Left hindlimb (tissue), 1 donor: ENCODE measurements at regions not wholly inside any gene's neighbourhood (a gene's known extent, or its start where the extent isn't known, plus 50 kb on each side); places are given as distances from the start of the nearest gene placed in this dataset.

Experiments used
- DNase-seq: peaks from one replicate; pipeline ENCODE4 v3.0.0-alpha.2; 2018

DNA sequence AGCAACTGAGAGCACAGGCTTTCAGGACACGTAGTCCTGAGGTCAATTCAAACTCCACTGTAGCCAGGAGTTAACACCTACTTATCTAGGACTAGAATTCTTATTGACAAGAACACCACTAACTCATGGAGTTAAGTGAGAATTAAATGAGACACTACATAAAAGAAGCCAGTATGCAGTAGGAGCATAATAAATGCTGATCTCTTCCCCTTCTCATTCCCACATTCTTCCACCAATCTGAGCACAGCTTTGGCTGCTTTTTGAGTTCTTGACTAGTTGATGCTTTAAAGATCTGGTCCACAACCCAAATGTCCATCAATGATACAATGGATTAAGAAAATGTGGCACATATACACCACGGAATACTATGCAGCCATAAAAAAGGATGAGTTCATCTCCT, 55.2 kb downstream of the TTC32 start:
- no peak for DNase-seq

DNA sequence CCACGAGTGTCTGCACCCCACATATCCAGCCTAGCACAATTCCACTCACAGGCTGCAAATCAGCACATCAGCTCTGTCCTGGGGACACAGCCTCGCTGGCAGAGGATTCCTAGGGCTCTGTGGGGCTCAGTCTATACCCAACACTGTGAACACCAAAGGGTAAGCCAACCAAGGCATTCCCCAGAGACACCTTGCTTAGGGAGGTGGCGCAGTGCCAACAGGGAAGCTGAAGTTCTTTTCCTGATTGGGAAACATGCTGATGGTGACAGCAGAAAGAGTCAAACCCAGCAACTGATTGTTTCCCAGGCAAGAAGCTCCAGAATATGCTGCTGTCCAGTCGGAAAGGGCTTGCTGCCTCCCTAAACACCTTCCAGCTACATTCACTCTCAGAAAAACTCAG, 55.8 kb downstream of the TTC32 start:
- no peak for DNase-seq

GRCh38 chr2:19845323-19845920, 56.4 kb downstream of the TTC32 start:
- no peak for DNase-seq

GRCh38 chr2:19844750-19845149, 57.0 kb downstream of the TTC32 start:
- DNase-seq, result no peak

- DNase-seq, result no peak
Measured at GRCh38 chr2:19843992-19844515, 57.7 kb downstream of the TTC32 start.

DNA sequence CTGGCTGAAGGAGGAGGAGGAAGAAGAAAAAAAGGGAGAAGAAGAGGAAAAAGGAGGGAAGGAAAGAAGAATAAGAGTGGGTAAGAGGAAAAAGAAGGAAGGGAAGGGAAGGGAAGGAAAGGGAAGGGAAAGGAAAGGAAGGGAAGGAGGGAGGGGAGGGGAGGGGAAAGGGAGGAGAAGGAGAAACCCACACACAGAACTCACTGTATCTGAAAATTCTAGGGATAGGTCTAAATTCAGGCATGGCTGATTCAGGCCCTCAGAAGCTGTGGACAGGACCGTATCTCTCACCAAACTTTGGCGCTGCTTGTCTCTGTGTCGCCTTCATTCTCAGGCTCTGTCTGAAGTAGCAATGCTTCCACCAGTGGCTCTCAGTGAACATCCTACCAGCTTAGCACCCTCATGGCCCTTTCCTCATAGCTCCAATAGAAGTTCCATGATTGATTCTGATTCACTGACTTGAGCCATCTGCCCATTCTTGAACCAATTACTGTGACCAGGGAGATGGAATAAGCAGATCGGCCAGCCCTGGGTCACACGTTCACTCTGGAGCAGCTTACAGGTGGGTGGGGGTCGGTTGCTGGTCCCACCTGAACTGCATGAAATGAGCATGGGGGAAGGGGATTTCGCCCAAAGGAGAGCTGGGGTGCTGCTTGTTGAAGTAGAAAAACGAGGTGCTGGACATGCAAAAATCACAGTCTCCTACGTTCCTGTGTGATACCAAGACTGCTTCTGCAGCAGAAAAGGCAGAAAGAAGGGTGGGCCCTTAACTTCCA, 59.7 kb downstream of the TTC32 start:
- DNase-seq, result no peak

- DNase-seq, result no peak
Measured at GRCh38 chr2:19839438-19839837, 62.3 kb downstream of the TTC32 start.

GRCh38 chr2:19838616-19839015, 63.2 kb downstream of the TTC32 start:
- no peak for DNase-seq

- no peak for DNase-seq
Measured at GRCh38 chr2:19837235-19837766, 64.5 kb downstream of the TTC32 start.

GRCh38 chr2:19835781-19836281, 66.0 kb downstream of the TTC32 start:
- DNase-seq, result no peak

GRCh38 chr2:19833978-19834377, 67.8 kb downstream of the TTC32 start:
- no peak for DNase-seq

GRCh38 chr2:19829672-19830071, 72.1 kb downstream of the TTC32 start:
- no peak for DNase-seq

DNA sequence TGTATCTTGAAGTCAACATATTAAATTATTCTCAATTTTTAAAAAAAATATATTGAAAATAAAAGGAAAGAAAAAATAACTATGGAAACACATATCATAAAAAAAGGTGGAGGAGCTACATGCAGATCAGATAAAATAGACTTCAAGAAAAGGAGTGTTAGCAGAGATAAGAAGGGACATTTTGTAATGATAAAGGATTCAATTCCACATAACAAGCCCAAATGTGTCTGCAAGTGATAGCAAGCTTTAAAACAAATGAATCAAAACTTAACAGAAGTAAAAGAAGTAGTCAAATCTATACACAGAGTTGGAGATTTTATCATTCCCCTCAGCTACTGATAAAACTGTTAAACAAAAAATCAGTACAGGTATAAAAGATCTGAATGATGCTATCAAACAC, 74.9 kb downstream of the TTC32 start:
- DNase-seq, result no peak

DNA sequence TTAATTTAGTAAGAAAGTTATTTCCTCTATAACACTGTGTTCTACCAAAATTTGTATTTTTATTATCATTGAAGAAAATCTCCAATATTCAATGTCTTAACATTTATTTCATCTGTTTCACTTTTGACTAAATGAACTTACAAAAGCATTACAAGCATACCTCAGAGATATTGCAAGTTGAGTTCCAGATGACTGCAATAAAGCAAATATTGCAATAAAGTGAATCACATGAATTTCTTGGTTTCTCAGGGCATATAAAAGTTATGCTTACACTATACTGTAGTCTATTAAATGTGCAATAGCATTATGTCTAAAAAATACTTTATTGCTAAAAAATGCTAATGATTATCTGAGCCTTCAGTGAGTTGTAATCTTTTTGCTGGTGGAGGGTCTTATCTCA, 78.3 kb downstream of the TTC32 start:
- DNase-seq, result no peak

DNA sequence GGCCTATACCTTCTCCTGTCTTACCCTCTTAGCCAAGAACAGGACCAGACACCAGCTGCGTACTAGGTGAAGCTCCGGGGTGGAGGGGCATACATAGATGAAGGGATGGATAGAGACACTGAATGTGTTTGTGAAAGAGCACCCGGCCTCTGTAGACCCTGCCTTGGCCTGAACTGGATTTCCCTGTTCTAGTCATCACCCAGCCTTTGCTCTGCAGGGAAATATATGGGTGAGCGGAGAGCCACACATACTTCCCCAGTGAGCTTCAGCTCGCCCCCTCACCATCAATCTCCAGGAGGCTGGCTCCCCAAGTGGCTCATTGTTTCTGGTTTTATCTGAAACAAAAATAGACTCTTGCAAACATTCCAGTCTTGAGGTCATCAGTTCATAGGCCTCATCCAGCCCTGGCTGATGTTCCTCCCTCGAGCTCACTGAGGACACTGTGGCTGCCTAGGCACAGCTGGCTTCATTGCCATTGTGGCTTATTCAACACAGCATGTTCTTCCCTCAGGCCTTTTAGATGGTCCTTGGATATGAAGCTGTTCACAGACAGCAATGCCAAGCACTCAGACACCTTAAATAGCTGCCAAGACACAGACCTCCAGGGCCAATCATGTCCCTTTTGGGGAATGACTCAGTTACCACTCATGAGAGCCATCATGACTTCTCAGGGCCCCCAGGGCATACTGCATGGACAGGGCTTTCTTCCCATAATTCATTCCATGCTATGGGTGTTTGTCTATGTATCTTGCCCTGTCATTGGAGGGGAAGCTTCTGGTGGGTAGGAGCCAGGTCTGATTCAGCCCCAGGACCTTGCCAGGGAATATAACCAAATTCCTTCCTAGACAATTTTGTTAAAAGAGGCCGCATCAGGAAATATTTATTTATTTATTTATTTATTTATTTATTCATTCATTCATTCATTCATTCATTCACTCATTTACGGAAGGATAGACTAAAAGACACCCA, 82.4 kb downstream of the TTC32 start:
- no peak for DNase-seq

DNA sequence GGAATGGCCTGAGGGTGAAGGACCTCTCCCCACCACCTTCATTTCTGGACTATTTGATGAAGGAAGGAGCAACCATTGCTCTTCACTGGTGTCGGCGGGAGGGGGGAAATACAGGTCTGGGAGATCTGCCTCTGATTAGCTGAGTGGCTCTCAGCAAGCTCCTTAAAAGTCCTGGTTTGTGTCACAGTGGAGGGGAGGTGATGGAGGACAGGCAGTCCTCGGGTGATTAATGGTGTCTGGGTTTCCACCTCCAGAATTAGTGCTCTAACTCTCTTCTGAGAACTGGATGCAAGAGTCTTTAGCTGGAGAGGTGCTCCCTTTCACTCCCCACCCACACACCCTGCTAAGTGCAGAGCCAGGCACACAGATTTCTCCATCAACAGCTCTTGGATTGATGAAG, 83.2 kb downstream of the TTC32 start:
- DNase-seq, result no peak

DNA sequence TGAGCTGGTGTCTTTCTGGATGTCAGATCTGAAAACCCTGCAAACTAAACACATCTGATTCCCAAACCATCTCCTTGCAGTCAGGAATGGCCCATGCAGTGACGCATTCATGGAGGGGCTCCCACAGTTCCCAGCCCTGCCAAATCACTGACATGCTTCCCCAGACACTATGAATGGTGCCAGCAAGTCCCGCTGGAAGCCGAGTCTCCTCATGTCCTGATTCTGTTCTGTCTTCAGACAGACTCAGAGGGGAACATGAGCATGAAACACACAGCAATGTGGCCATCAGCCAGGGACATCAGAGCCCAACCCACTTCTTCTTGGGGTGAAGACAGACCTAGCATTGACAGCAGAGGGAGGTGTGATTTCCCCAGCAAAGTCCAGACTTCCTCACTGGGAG, 83.7 kb downstream of the TTC32 start:
- no peak for DNase-seq

- no peak for DNase-seq
Measured at GRCh38 chr2:19815746-19816145, 86.0 kb downstream of the TTC32 start.

DNA sequence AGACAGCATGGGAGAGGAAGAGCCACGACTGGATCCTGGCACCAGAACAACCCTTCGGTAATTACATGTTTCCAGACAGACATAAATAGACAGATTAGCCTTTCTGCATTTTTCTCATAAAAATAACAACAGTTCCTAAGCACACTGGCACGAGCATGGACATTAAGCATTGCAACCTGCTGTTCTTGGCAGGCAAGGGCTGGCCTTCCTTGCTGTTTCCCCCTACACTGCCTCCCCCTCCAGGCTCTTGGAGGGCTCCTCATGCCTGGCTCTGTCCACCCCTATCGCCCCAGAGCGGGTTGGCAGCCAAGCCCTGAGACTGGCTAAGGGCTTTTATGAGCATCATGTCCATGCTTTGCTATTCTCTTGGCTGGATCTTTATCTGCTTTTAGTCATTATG, 89.6 kb downstream of the TTC32 start:
- peak; percentile 79 for DNase-seq

GRCh38 chr2:19811186-19811585, 90.6 kb downstream of the TTC32 start:
- no peak for DNase-seq

DNA sequence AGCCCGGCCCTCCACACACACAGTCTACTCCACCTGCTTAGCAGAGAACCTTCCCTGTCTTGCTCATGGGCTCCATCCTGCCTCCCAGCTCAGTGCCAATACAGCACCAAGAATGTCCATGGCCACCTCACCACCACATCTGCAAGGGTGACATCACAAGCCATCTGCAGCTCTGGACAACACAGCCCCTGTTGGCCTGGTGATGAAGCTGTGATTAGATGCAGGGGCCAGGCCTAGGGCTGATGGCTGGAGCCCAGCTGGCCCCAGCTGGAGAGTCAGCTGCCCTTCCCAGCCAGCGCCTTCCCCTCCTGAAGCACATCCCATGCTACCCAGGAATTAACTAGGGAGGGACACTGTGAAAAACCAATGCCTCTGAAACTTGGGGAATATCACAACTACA, 91.1 kb downstream of the TTC32 start:
- peak; percentile 62 for DNase-seq

DNA sequence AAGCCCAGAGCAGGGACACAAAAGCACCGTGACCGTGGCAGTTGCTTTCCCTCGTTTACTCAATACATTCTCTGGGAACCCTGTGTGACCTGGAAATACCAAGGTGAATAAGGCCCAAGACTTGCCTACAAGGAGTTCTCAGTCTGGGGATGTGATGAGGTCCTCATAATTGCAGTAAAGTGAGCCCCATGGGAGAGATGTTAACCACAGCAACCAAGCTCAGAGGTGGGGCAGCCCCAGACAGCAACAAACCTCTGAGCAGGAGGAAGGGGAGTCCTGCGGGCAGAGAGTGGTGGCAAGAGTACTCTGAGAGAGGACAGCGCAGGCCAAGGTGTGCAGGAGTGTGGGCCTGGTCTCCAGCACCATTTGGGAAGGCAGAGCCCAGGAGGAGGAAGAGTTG, 91.6 kb downstream of the TTC32 start:
- no peak for DNase-seq

GRCh38 chr2:19809206-19809605, 92.6 kb downstream of the TTC32 start:
- DNase-seq, result no peak
